GM21717 (cell line): ENCODE measurements at regions not wholly inside any gene's neighbourhood (a gene's known extent, or its start where the extent isn't known, plus 50 kb on each side); places are given as distances from the start of the nearest gene placed in this dataset.

Experiments used
- ATAC-seq: cut with Tn5 transposase; IDR thresholded peaks from one replicate; pipeline ENCODE4 v1.9.1; 2021; ENCODE audit warnings: mild to moderate bottlenecking, moderate library complexity; ENCODE audit not compliant: unreplicated experiment

- ATAC-seq, result no peak
Measured at GRCh38 chr9:89789922-89790510, 185.2 kb downstream of the GADD45G start.

GRCh38 chr9:89790542-89791109 lies 185.8 kb downstream of the GADD45G start:
- ATAC-seq, result no peak

GRCh38 chr9:89791754-89792153 lies 186.9 kb downstream of the GADD45G start:
- ATAC-seq, result no peak

GRCh38 chr9:89792189-89793123 lies 187.6 kb downstream of the GADD45G start:
- no peak for ATAC-seq

GRCh38 chr9:89793124-89793495 lies 188.3 kb downstream of the GADD45G start:
- no peak for ATAC-seq

GRCh38 chr9:89793551-89793950 lies 188.7 kb downstream of the GADD45G start:
- no peak for ATAC-seq

- ATAC-seq, result no peak
Measured at GRCh38 chr9:89794918-89795317, 190.1 kb downstream of the GADD45G start.

- no peak for ATAC-seq
Measured at GRCh38 chr9:89795538-89796195, 190.9 kb downstream of the GADD45G start.

- ATAC-seq, result no peak
Measured at GRCh38 chr9:89796606-89797005, 191.8 kb downstream of the GADD45G start.

GRCh38 chr9:89797255-89797654 lies 192.4 kb downstream of the GADD45G start:
- ATAC-seq, result no peak

- ATAC-seq, result no peak
Measured at GRCh38 chr9:89797937-89798455, 193.2 kb downstream of the GADD45G start.

- no peak for ATAC-seq
Measured at GRCh38 chr9:89798547-89799120, 193.8 kb downstream of the GADD45G start.

- no peak for ATAC-seq
Measured at GRCh38 chr9:89799221-89799620, 194.4 kb downstream of the GADD45G start.

GRCh38 chr9:89799766-89800165 lies 195.0 kb downstream of the GADD45G start:
- no peak for ATAC-seq

GRCh38 chr9:89801341-89801740 lies 196.5 kb downstream of the GADD45G start:
- no peak for ATAC-seq

GRCh38 chr9:89801742-89802670 lies 197.2 kb downstream of the GADD45G start:
- no peak for ATAC-seq

- no peak for ATAC-seq
Measured at GRCh38 chr9:89802781-89803355, 198.1 kb downstream of the GADD45G start.

GRCh38 chr9:89803403-89803802 lies 198.6 kb downstream of the GADD45G start:
- no peak for ATAC-seq

GRCh38 chr9:89804766-89805531 lies 200.1 kb downstream of the GADD45G start:
- no peak for ATAC-seq
